HG03039 (cell line): ENCODE measurements at regions not wholly inside any gene's neighbourhood (a gene's known extent, or its start where the extent isn't known, plus 50 kb on each side); places are given as distances from the start of the nearest gene placed in this dataset.

Experiments
- ATAC-seq: cut with Tn5 transposase; IDR thresholded peaks from one replicate; pipeline ENCODE4 v1.9.1; 2021; ENCODE audit warnings: mild to moderate bottlenecking, moderate library complexity; ENCODE audit not compliant: unreplicated experiment

- ATAC-seq = no peak
Measured at GRCh38 chr14:84592770-84593169, 937.2 kb upstream of the FLRT2 start.

DNA sequence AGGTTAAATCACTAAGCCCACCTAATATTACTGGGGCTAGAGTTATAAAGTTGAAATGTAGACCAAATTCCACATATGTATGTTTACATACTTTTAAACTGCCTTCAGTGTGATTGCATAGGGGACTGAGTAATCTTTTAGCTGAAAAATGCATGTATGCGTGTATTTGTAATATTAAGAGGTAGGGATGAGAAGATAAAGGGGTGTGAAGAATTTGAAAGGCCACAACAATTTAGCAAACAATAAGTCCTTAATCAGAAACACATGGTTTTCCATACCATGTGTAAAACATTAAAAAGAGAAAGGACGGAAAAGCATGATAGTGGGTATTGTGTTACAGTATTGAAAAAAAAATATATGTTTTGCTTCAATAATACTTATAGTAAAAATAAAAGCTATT, 919.9 kb upstream of the FLRT2 start:
- no peak for ATAC-seq

DNA sequence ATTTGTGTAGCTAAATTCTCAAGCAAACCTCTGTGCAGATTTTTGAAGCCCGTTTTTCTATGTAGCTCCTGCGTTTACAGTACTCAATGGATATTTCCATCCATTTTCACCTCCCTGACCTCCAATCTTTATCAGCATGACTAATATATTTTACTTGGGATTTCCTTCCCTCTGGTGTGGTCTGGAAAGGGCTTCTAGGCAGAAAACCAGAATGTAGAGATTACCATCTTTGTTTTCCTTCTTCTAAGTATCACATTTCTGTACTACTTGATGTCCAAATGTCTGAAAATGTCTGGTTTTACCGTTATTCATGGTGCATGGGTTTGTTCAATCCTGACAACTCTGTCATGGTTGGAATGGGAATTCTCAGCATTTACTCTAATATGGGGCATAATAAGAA, 907.6 kb upstream of the FLRT2 start:
- no peak for ATAC-seq

- ATAC-seq = no peak
Measured at GRCh38 chr14:84643446-84643845, 886.5 kb upstream of the FLRT2 start.

- no peak for ATAC-seq
Measured at GRCh38 chr14:84646786-84647500, 883.0 kb upstream of the FLRT2 start.

- ATAC-seq = no peak
Measured at GRCh38 chr14:84655014-84655413, 874.9 kb upstream of the FLRT2 start.

- ATAC-seq = no peak
Measured at GRCh38 chr14:84657911-84658310, 872.0 kb upstream of the FLRT2 start.

DNA sequence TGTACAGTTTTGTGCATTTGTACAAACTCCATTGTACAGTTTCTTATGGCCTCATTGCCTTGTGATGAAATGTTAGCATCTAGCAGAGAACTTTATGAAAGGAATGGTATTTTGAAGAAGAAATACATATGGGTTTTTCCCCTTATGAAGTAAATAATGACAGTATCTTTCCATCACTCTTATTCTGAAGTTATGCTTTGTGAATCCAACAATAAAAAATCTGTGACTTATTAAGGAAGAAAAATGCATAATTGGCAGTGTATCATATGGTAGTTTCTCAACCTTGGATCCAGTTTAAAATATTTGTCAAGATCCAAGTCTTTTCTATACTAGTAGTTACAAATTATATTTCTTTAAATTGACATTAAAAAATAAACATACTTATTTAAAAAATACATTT, 859.1 kb upstream of the FLRT2 start:
- ATAC-seq = no peak

DNA sequence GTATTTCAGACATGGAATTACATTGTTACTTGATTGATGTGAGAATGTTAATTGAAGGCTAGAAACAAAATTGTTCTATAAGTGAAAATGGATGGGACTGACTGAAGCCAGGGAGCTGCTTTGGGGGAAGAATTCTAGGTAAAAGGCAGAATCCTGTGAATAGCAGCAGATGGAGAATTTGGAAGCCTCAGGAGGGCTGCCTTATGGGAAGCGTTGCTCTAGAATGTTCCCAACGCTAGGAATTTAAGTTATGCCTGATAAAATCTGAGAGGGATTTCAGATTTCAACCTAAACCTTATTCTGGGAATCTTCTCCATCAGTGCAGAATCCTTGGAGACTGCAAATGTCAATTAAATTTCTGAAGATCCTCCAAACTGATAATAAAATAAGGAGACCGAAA, 858.2 kb upstream of the FLRT2 start:
- ATAC-seq = no peak

GRCh38 chr14:84674636-84675035, 855.3 kb upstream of the FLRT2 start:
- ATAC-seq = no peak

- no peak for ATAC-seq
Measured at GRCh38 chr14:84686550-84686949, 843.4 kb upstream of the FLRT2 start.

- ATAC-seq = no peak
Measured at GRCh38 chr14:84688297-84689025, 841.5 kb upstream of the FLRT2 start.

DNA sequence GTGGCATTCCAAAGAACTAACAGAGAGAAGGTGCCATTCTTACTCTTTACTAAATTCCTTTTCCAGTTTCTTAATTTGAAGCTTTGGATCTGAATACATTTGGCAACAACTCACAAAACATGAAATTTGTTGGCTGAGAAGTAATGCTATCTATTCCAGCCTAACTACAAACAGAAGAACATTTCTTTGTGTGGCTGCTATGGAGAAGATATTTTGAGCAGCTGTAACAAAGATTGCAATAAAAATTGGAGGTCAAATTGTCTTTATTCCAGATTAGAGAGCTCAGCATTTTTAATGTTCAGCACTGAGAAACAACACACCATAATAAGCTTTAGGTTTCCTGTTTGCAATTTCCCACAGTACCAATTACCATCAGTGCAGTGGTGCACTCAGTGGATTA, 835.8 kb upstream of the FLRT2 start:
- ATAC-seq = no peak

DNA sequence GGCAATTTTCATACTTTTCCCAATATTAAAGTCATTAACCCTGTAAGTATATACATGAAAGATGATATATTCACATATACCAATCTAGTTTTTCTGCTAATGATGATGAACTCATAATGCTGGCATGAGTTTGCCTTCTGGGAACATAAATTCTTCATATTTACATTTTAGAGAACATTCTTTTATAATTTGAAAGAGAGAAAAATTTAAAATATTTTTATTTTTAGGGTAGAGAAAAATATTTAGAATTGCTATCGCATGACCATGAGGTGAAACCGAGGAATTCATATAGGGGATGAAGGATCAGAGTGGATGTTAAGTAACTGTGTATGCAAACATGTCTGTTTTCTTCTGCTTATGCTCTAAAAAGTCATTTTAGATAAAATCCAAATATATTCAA, 825.3 kb upstream of the FLRT2 start:
- ATAC-seq = no peak

- ATAC-seq = no peak
Measured at GRCh38 chr14:84707830-84708229, 822.1 kb upstream of the FLRT2 start.

DNA sequence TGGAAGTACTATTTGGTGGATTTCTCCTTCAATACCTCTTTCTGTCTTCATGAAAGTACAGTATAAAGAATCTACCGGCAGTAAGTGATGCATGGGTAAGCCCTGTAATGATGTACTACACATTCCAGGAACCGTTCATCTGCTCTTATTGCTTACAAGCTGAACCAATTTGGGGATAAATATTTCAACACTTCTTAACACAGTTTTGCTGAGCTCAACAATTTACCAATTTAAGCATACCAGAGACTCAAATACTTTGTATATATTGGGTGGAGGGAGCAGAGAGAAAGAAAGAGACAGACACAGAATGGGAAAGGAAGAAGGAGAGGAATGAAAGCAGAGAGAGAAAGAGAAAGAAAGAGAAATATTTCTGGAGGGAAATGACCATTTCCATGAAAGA, 821.1 kb upstream of the FLRT2 start:
- no peak for ATAC-seq

- no peak for ATAC-seq
Measured at GRCh38 chr14:84726471-84726870, 803.5 kb upstream of the FLRT2 start.

- no peak for ATAC-seq
Measured at GRCh38 chr14:84749191-84749955, 780.6 kb upstream of the FLRT2 start.

DNA sequence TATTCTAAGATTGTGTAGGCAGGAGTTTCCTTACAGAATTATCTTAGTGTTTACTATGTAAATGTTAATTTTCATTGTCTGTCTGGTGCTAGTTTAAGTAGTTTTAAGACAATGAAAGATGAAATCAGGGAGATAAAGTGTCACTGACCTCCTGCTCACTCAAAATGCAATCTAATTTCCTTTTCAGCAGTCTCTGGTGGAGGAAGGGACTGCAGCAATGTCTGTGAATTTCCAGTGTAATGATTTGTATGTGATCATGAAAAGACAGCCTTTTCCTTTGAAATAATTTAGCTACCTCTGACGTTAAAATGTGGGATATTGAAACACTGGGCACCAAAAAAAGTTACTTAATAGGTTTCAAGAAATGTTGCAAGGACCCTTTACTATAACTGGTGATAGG, 779.7 kb upstream of the FLRT2 start:
- no peak for ATAC-seq

- no peak for ATAC-seq
Measured at GRCh38 chr14:84750763-84751554, 779.0 kb upstream of the FLRT2 start.

GRCh38 chr14:84751745-84752144, 778.2 kb upstream of the FLRT2 start:
- no peak for ATAC-seq
